ENCODE measurements at regions not wholly inside any gene's neighbourhood (a gene's known extent, or its start where the extent isn't known, plus 50 kb on each side); places are given as distances from the start of the nearest gene placed in this dataset.

- H3K27me3 ChIP-seq (replicated peaks in 1 of 7): peaks cover 0 to 65% (median 0%) of the 10 kb centered on the region in 7 donors
- DNase-seq: no peak
- 60 to 85% (median 83%) methylated on average over 7 of the region's 7 CpGs for WGBS, 5 donors
- no peaks in the 10 kb centered on the region for H3K9me3 ChIP-seq
- H3K4me3 ChIP-seq: no peak overlapping the region
- H3K4me1 ChIP-seq: peaks cover 0 to 25% (median 2%) of the 10 kb centered on the region in 6 donors
- H3K27ac ChIP-seq: peak overlapping the region in 7 of 8 donors; percentile 3 to 67 (median 60)
- intact Hi-C loops (cut with DNase I; ENCODE audit: low total_unique reads): no loop called here
- TF ChIP-seq POLR2AphosphoS5 (IDR thresholded peaks at IDR 0.05): no peak
- no peak for TF ChIP-seq CTCF (IDR thresholded peaks at IDR 0.05 in 8 of 11, conservative IDR thresholded peaks at IDR 0.05 in 3 of 11)
- no peak for TF ChIP-seq POLR2A (IDR thresholded peaks at IDR 0.05)
- no peaks in the 10 kb centered on the region for H3K36me3 ChIP-seq
Observed at GRCh38 chr11:45754741-45755140, 50.2 kb upstream of the SLC35C1 start.

DNA sequence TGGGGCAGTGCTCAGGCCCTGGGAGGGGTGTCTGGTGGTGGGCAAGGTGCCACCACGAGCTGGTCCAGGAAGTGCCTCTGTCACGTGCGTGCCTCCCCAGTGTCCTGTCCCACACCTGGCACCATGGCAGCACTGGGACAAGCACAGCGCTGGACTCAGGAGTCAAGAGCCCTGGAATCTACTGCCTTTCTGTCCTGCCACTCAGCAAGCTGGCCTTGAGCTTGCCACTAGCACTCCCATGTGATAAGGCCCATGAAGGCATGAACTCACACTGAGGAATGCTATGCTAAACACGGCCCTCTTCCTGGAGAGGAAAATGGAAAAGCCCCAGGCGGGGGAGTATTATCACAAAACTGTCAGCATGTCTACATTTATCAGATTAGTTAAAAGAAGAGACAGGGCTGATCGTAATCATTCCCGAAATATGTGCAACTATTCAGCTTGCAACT lies 50.7 kb upstream of the SLC35C1 start:
- H3K27me3 ChIP-seq (replicated peaks in 1 of 7): peaks cover 0 to 67% (median 0%) of the 10 kb centered on the region in 7 donors
- intact Hi-C loops (cut with DNase I; ENCODE audit: low total_unique reads): no loop called here
- TF ChIP-seq POLR2AphosphoS5 (IDR thresholded peaks at IDR 0.05) (peak; percentile 18 to 41 (median 40)), POLR2A (IDR thresholded peaks at IDR 0.05) (no peak), CTCF (IDR thresholded peaks at IDR 0.05 in 8 of 11, conservative IDR thresholded peaks at IDR 0.05 in 3 of 11) (no peak)
- no peaks in the 10 kb centered on the region for H3K9me3 ChIP-seq
- H3K4me3 ChIP-seq: no peak overlapping the region
- no peak for DNase-seq
- peaks cover 0 to 25% (median 2%) of the 10 kb centered on the region in 6 donors for H3K4me1 ChIP-seq
- peak overlapping the region in 6 of 8 donors; percentile 40 to 72 (median 66) for H3K27ac ChIP-seq
- 37 to 67% (median 49%) methylated on average over 5 to 8 of the region's 8 CpGs for WGBS, 5 donors
- no peaks in the 10 kb centered on the region for H3K36me3 ChIP-seq

DNA sequence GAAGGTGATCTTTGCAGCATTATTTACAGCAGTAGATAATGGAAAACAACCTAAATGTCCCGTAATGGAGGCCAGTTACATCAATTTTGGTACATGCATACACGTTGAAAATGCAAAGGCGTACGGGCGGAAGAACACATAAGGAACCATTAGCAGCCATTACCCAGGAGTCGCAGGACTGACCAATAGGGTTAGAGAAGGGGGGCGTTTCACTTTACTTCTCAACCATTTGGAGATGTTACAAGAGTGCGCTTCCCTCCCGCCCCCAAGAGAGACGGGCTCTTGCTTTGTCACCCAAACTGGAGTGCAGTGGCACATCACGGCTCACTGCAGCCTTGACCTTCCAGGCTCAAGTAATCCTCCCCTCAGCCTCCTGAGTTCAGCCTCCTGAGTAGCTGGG lies 52.8 kb upstream of the SLC35C1 start:
- Histone ChIP-seq H3K27ac (peak overlapping the region in 2 of 8 donors; percentile 60 to 61), H3K9me3 (no peaks in the 10 kb centered on the region), H3K4me3 (no peak overlapping the region), H3K36me3 (no peaks in the 10 kb centered on the region), H3K4me1 (peaks cover 0 to 25% (median 2%) of the 10 kb centered on the region in 6 donors), H3K27me3 (replicated peaks in 1 of 7) (peaks cover 0 to 67% (median 0%) of the 10 kb centered on the region in 7 donors)
- 80 to 91% (median 82%) methylated on average over 11 of the region's 11 CpGs for WGBS, 5 donors
- DNase-seq: peak; percentile 42
- TF ChIP-seq CTCF (IDR thresholded peaks at IDR 0.05 in 8 of 11, conservative IDR thresholded peaks at IDR 0.05 in 3 of 11) (no peak), POLR2AphosphoS5 (IDR thresholded peaks at IDR 0.05) (no peak), POLR2A (IDR thresholded peaks at IDR 0.05) (no peak)
- intact Hi-C loops (cut with DNase I; ENCODE audit: low total_unique reads): no loop called here

DNA sequence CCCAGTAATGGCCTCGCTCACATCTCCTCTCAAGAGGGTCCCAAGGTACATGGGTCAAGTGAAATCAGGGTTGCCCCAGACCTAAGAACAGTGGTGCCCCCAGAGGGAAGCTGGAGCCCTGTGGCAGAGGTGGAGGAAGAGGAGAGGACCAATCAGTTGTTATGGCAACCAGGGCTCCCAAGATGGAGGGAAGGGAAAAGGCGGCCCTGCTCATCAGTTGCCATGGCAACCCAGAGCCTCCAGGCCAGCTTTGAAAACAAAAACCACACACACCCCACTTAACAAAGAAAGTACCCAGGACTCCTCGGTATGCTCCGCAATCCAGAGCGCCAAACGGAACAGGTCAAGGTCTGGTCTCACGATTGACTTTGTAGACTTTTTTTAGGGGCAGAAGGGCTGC lies 53.5 kb upstream of the SLC35C1 start:
- peak overlapping the region in 5 of 8 donors; percentile 51 to 61 (median 60) for H3K27ac ChIP-seq
- intact Hi-C loops (cut with DNase I; ENCODE audit: low total_unique reads): no loop called here
- no peaks in the 10 kb centered on the region for H3K9me3 ChIP-seq
- DNase-seq: no peak
- 49 to 66% (median 62%) methylated on average over 7 of the region's 7 CpGs for WGBS, 5 donors
- peaks cover 0 to 64% (median 0%) of the 10 kb centered on the region in 7 donors for H3K27me3 ChIP-seq (replicated peaks in 1 of 7)
- TF ChIP-seq POLR2A (IDR thresholded peaks at IDR 0.05) (no peak), CTCF (IDR thresholded peaks at IDR 0.05 in 8 of 11, conservative IDR thresholded peaks at IDR 0.05 in 3 of 11) (no peak), POLR2AphosphoS5 (IDR thresholded peaks at IDR 0.05) (no peak)
- H3K4me1 ChIP-seq: peaks cover 0 to 20% (median 2%) of the 10 kb centered on the region in 6 donors
- no peak overlapping the region for H3K4me3 ChIP-seq
- no peaks in the 10 kb centered on the region for H3K36me3 ChIP-seq
